Esophagus squamous epithelium (tissue), 5 donors: ENCODE measurements at regions not wholly inside any gene's neighbourhood (a gene's known extent, or its start where the extent isn't known, plus 50 kb on each side); places are given as distances from the start of the nearest gene placed in this dataset.

Experiments used
- DNase-seq: peaks from one replicate; lab custom pipeline; 2025; lab: John Stamatoyannopoulos, UW
- H3K27ac ChIP-seq, 4 donors: fragments of 200-600 bp; sonication (generic); one replicate each; pipeline ENCODE4 v1.5.1; 2016 to 2019; ENCODE audit warnings: mild to moderate bottlenecking in 1 of 4
- H3K27me3 ChIP-seq, 4 donors: fragments of 200-600 bp; sonication (generic); 1 replicate in 3 of 4; 2 replicates in 1 of 4; pipeline versions ENCODE4 v1.5.1 to v1.6.0; 2017 to 2021; ENCODE audit warnings: antibody characterized with exemption in 1 of 4
- H3K36me3 ChIP-seq, 3 donors: fragments of 200-600 bp; sonication (generic); one replicate each; pipeline ENCODE4 v1.5.1; 2016 to 2019
- H3K4me1 ChIP-seq, 3 donors: fragments of 200-600 bp; sonication (generic); one replicate each; pipeline ENCODE4 v1.5.1; 2017 to 2019
- H3K4me3 ChIP-seq, 4 donors: fragments of 200-600 bp; sonication (generic); 1 replicate in 3 of 4; 2 replicates in 1 of 4; pipeline ENCODE4 v1.5.1; 2016 to 2019; ENCODE audit warnings: mild to moderate bottlenecking in 2 of 4, moderate library complexity in 1 of 4
- H3K9me3 ChIP-seq, 3 donors: fragments of 200-600 bp; sonication (generic); one replicate each; pipeline ENCODE4 v1.5.1; 2016 to 2019
- POLR2A ChIP-seq, 4 donors: fragments of 450-650 bp; IDR thresholded peaks; one replicate each; pipeline ENCODE4 v1.6.1; 2017; ENCODE audit warnings: antibody characterized with exemption in 4 of 4, mild to moderate bottlenecking in 4 of 4, moderate library complexity in 3 of 4
- WGBS, 2 donors: methylation state at CpG; one replicate each; pipeline ENCODE4 v1.1.5; 2018; 5-methylcytosine and 5-hydroxymethylcytosine counted together
- intact Hi-C: fragments of 100-400 bp; cut with DNase I; formaldehyde crosslinking; loops from one replicate; pipeline ENCODE4 v1.15.0; 2022
- TF ChIP-seq, protein P1 (sequence below), 6 experiments: fragments of 450-650 bp in 4 of 6; fragments of 200-600 bp in 2 of 6; sonication (generic) in 2 of 6; IDR thresholded peaks; one replicate each; pipeline ENCODE4 v1.5.1; 2016 to 2019; ENCODE audit warnings: antibody characterized with exemption in 6 of 6, mild to moderate bottlenecking in 4 of 6, moderate library complexity in 4 of 6
- donor health status: DM: yes; HTN: yes; CAD: no.

DNA sequence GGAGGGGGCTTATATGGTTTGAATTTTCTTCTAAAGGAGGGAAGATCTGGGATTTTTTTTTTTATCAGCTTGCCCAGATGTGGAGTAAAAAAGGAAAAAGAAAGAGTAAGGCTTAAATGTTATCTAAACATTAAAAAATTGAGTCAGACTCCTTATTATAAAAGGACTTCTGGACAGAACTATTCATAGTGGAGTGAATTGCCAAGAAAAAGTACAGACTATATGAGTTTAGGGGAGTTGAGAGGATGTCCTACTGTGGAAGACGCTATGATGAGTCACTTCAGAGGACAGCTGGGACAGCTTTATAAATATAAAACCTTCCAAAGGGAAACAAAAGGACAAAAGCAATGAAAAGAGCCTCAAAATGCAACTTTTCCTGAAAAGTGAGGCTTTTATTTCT lies 73.0 kb downstream of the TFPI2 start:
- H3K4me1 ChIP-seq = no peaks in the 10 kb centered on the region
- H3K27ac ChIP-seq = no peak overlapping the region
- WGBS, 2 donors = 25 to 32% methylated on average over 1 of the region's 1 CpG

DNA sequence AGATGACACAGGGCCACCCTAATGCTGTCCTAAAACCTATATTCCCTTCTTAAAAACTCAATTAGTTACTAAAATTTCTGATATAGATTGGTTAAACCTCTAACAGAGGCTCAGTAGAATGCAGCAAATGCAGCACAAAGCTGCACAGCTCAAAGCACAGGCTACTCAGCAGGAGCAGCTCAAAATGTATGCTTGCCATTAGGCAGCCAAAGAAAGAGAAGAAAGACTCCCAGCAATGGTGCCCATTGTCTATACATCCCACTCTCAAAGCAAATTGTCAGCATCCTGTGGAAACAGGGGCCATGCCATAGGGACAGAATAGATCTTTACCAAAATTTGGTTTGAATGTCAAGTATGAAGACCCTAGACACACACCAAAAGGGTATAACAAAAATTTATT lies 73.5 kb downstream of the TFPI2 start:
- no peak for DNase-seq
- Histone ChIP-seq H3K4me1 (no peaks in the 10 kb centered on the region), H3K27me3 (no peaks in the 10 kb centered on the region), H3K4me3 (no peak overlapping the region), H3K27ac (no peak overlapping the region), H3K9me3 (no peaks in the 10 kb centered on the region), H3K36me3 (no peaks in the 10 kb centered on the region)
- intact Hi-C loops = no loop called here
- TF ChIP-seq, protein P1, sequence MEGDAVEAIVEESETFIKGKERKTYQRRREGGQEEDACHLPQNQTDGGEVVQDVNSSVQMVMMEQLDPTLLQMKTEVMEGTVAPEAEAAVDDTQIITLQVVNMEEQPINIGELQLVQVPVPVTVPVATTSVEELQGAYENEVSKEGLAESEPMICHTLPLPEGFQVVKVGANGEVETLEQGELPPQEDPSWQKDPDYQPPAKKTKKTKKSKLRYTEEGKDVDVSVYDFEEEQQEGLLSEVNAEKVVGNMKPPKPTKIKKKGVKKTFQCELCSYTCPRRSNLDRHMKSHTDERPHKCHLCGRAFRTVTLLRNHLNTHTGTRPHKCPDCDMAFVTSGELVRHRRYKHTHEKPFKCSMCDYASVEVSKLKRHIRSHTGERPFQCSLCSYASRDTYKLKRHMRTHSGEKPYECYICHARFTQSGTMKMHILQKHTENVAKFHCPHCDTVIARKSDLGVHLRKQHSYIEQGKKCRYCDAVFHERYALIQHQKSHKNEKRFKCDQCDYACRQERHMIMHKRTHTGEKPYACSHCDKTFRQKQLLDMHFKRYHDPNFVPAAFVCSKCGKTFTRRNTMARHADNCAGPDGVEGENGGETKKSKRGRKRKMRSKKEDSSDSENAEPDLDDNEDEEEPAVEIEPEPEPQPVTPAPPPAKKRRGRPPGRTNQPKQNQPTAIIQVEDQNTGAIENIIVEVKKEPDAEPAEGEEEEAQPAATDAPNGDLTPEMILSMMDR (IDR thresholded peaks at IDR 0.05) = no peak
- no peak for TF ChIP-seq POLR2A (IDR thresholded peaks at IDR 0.05)

More for the DNA sequence above, 73.0 kb downstream of the TFPI2 start:
- TF ChIP-seq, protein P1 (IDR thresholded peaks at IDR 0.05) = no peak
- TF ChIP-seq POLR2A (IDR thresholded peaks at IDR 0.05) = no peak
- Histone ChIP-seq H3K36me3 (no peaks in the 10 kb centered on the region), H3K27me3 (no peaks in the 10 kb centered on the region), H3K9me3 (no peaks in the 10 kb centered on the region), H3K4me3 (no peak overlapping the region)
- intact Hi-C loops = no loop called here
- DNase-seq = no peak

DNA sequence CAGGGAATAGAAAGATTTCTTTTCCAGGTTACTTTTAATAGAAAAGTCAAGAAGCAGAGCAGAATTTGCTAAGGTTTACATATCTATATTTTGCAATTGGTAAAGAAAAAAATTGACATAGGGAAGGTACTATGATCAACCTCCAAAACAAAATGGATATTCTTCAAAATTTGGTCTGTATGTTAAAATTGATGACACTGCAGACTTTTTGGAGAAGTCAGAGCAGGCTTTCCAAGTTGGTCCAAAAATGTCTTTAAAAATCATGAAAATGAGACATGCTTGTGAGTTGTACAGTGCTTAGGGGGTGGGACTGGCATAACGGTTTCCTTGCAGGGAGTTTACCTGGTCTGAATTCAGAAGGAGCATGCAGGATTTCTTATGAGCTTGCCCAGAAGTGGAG lies 77.0 kb downstream of the TFPI2 start:
- intact Hi-C loops = no loop called here
- no peaks in the 10 kb centered on the region for H3K36me3 ChIP-seq
- H3K27me3 ChIP-seq = no peaks in the 10 kb centered on the region
- TF ChIP-seq POLR2A (IDR thresholded peaks at IDR 0.05) = no peak
- TF ChIP-seq, protein P1 (IDR thresholded peaks at IDR 0.05) = no peak
- no peak overlapping the region for H3K4me3 ChIP-seq
- no peaks in the 10 kb centered on the region for H3K9me3 ChIP-seq
- no peaks in the 10 kb centered on the region for H3K4me1 ChIP-seq
- no peak for DNase-seq
- WGBS, 2 donors = 35 to 50% methylated on average over 1 of the region's 1 CpG
- H3K27ac ChIP-seq = no peak overlapping the region

DNA sequence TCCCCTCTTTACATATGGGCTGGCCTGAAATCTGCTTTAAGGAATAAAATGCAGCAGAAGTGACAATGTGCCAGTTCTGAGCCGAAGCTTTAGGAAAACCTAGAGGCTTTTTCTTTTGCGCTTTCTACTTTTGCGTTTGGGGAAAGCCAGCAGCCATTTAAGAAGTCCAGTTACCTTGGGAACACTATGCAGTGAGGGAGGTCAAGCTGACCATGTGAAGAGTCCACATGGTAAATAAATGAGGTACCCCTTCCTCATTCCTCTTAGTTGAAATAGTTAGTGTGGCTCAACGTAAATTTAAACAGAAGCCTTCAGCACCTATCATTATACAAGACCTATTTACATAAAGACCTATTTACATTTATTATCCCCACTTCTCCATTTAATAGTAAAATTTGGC lies 78.5 kb downstream of the TFPI2 start:
- 65 to 67% methylated on average over 4 of the region's 4 CpGs for WGBS, 2 donors
- H3K4me3 ChIP-seq = no peak overlapping the region
- H3K4me1 ChIP-seq = no peaks in the 10 kb centered on the region
- no peak for TF ChIP-seq POLR2A (IDR thresholded peaks at IDR 0.05)
- TF ChIP-seq, protein P1 (IDR thresholded peaks at IDR 0.05) = no peak
- no peaks in the 10 kb centered on the region for H3K9me3 ChIP-seq
- intact Hi-C loops = no loop called here
- no peak overlapping the region for H3K27ac ChIP-seq
- no peaks in the 10 kb centered on the region for H3K27me3 ChIP-seq
- H3K36me3 ChIP-seq = no peaks in the 10 kb centered on the region
- DNase-seq = no peak

DNA sequence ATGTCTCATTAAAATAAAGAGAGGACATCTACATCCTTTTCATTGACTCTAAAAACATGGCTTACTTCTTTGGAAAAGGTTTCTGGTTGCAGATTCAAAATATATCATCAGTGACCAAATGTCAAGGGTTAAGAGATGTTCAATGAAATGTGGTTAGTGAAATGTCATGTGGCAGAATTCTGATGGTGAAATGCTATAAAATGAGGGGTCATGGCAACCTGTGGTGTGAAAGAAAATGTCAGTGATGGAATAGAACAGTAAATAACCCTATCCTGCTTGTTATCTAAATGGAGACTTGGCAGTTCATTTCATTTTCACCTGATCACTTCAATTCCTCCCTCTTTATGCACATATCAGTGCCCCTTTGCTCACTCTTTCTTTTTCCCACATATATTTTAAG lies 79.4 kb downstream of the TFPI2 start:
- DNase-seq = no peak
- no peaks in the 10 kb centered on the region for H3K36me3 ChIP-seq
- intact Hi-C loops = no loop called here
- no peak for TF ChIP-seq POLR2A (IDR thresholded peaks at IDR 0.05)
- no peaks in the 10 kb centered on the region for H3K27me3 ChIP-seq
- H3K4me3 ChIP-seq = no peak overlapping the region
- H3K4me1 ChIP-seq = no peaks in the 10 kb centered on the region
- no peak overlapping the region for H3K27ac ChIP-seq
- H3K9me3 ChIP-seq = no peaks in the 10 kb centered on the region

DNA sequence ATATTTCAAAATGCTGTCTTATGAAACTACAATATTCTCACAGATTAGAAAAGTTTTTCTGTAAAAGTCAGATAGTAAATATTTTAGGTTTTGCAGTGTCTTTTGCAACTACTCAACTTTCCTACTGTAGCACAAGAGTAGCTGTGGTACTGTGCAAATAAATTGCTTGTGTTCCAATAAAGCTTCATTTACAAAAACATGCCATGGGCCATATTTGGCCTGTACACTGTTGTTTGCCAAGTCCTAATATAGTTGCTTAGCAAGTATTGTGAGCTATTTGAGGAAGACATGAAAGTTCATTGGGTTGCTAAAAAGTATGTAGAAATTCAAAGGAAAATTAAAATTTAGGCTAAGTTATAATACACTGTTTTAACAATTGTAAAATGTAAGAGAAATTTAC lies 80.0 kb downstream of the TFPI2 start:
- no peak overlapping the region for H3K27ac ChIP-seq
- TF ChIP-seq, protein P1 (IDR thresholded peaks at IDR 0.05) = no peak
- no peak for TF ChIP-seq POLR2A (IDR thresholded peaks at IDR 0.05)
- no peaks in the 10 kb centered on the region for H3K4me1 ChIP-seq
- H3K36me3 ChIP-seq = no peaks in the 10 kb centered on the region
- H3K4me3 ChIP-seq = no peak overlapping the region
- no peak for DNase-seq
- H3K27me3 ChIP-seq = no peaks in the 10 kb centered on the region
- intact Hi-C loops = no loop called here
- H3K9me3 ChIP-seq = no peaks in the 10 kb centered on the region
